Endothelial cell of umbilical vein (primary cell): ENCODE measurements at regions not wholly inside any gene's neighbourhood (a gene's known extent, or its start where the extent isn't known, plus 50 kb on each side); places are given as distances from the start of the nearest gene placed in this dataset.

Source experiments
- BruUV-seq: library from RNA; stranded (reverse); fragments of 400-500 nt; replicated peaks from 2 replicates; lab custom pipeline; 2021; lab: Mats Ljungman, UMichigan
- CTCF ChIA-PET: fragments of 300-600, 350-600 bp; sonication (Branson Sonifier 250); formaldehyde crosslinking; loops from one replicate; lab custom pipeline; 2021; ENCODE audit warnings: antibody characterized with exemption, inconsistent platforms; lab: Charles Lee
- POLR2A ChIA-PET: fragments of 300-600, 350-600 bp; sonication (Branson Sonifier 250); formaldehyde crosslinking; loops from one replicate; lab custom pipeline; 2021; ENCODE audit warnings: antibody characterized with exemption, inconsistent platforms; lab: Charles Lee
- DNase-seq: peaks from one replicate; pipeline ENCODE4 v3.0.0-alpha.2; 2011; ENCODE audit warnings: low read depth, low spot score
- FAIRE-seq: peaks from 2 replicates; lab custom pipeline; 2011; peaks lifted over from hg19 to GRCh38; lab: Jason Lieb, UNC
- H2AFZ ChIP-seq: 2 replicates; pipeline ENCODE4 v1.6.0; 2012; ENCODE audit warnings: low read depth, low read length, control low read depth, inconsistent platforms
- H3K27ac ChIP-seq: 2 replicates; pipeline ENCODE4 v1.5.1; 2011; ENCODE audit warnings: low read depth, mild to moderate bottlenecking, control low read depth, low read length, moderate library complexity; ENCODE audit not compliant: insufficient read depth
- H3K27me3 ChIP-seq, 2 experiments: 2 replicates each; pipeline versions ENCODE4 v1.6.0 to v1.6.1; 2011; ENCODE audit warnings: low read length in 2 of 2, mixed read lengths in 1 of 2; ENCODE audit not compliant: control insufficient read depth in 2 of 2, insufficient read depth in 2 of 2
- H3K36me3 ChIP-seq, 2 experiments: 2 replicates in 1 of 2; 3 replicates in 1 of 2; pipeline ENCODE4 v1.5.1; 2011; ENCODE audit warnings: low read length in 2 of 2, mild to moderate bottlenecking in 1 of 2, moderate library complexity in 1 of 2; ENCODE audit not compliant: control insufficient read depth in 2 of 2, insufficient read depth in 2 of 2; ENCODE audit errors: extremely low read depth in 1 of 2
- H3K4me1 ChIP-seq: 3 replicates; pipeline ENCODE4 v1.5.1; 2011; ENCODE audit warnings: mild to moderate bottlenecking, low read length; ENCODE audit not compliant: control insufficient read depth, insufficient read depth; ENCODE audit errors: extremely low read depth
- H3K4me2 ChIP-seq: 2 replicates; pipeline ENCODE4 v1.6.1; 2011; ENCODE audit warnings: low read length, control low read depth, mixed read lengths; ENCODE audit not compliant: insufficient read depth
- H3K4me3 ChIP-seq, 3 experiments: fragments of 200-600 bp in 1 of 3; sonication (generic), shearing (Covaris generic) in 1 of 3; replicated peaks in 1 of 3; 2 replicates each; pipeline ENCODE4 v1.5.1; 2011 to 2016; ENCODE audit warnings: control low read depth in 3 of 3, low read length in 3 of 3, mild to moderate bottlenecking in 2 of 3, inconsistent platforms in 1 of 3, low read depth in 1 of 3, moderate library complexity in 1 of 3; ENCODE audit not compliant: insufficient read depth in 1 of 3
- H3K79me2 ChIP-seq: 2 replicates; pipeline ENCODE4 v1.6.0; 2012; ENCODE audit warnings: low read length, inconsistent platforms; ENCODE audit not compliant: control insufficient read depth, insufficient read depth
- H3K9ac ChIP-seq: replicated peaks from 2 replicates; pipeline ENCODE3; 2011; ENCODE audit warnings: low read length, control low read depth; ENCODE audit not compliant: insufficient read depth; ENCODE audit errors: extremely low read depth
- H3K9me1 ChIP-seq: replicated peaks from 3 replicates; pipeline ENCODE4 v1.6.0; 2011; ENCODE audit warnings: mild to moderate bottlenecking, low read length; ENCODE audit not compliant: control insufficient read depth, insufficient read depth; ENCODE audit errors: extremely low read depth
- H3K9me3 ChIP-seq: replicated peaks from 2 replicates; pipeline ENCODE4 v1.5.1; 2012; ENCODE audit warnings: low read length, inconsistent platforms; ENCODE audit not compliant: control insufficient read depth, insufficient read depth
- H4K20me1 ChIP-seq: replicated peaks from 2 replicates; pipeline ENCODE3; 2011; ENCODE audit warnings: mild to moderate bottlenecking, low read length; ENCODE audit not compliant: control insufficient read depth, insufficient read depth; ENCODE audit errors: extremely low read depth
- EZH2 ChIP-seq: IDR thresholded peaks from 2 replicates; pipeline ENCODE4 v1.6.1; 2012; ENCODE audit warnings: borderline replicate concordance, low read depth, mild to moderate bottlenecking, moderate library complexity, low read length, inconsistent platforms; ENCODE audit not compliant: severe bottlenecking
- FOS ChIP-seq: IDR thresholded peaks from 2 replicates; pipeline ENCODE4 v1.6.1; 2011; ENCODE audit warnings: mild to moderate bottlenecking, low read length, moderate library complexity, borderline replicate concordance; ENCODE audit not compliant: insufficient read depth
- GATA2 ChIP-seq: IDR thresholded peaks from 2 replicates; pipeline ENCODE4 v1.7.0; 2011; ENCODE audit warnings: low read depth, mild to moderate bottlenecking, moderate library complexity, mixed read lengths, low read length; ENCODE audit not compliant: insufficient read length, insufficient read depth
- JUN ChIP-seq: IDR thresholded peaks from 2 replicates; pipeline ENCODE4 v1.6.1; 2011; ENCODE audit warnings: borderline replicate concordance, low read depth; ENCODE audit not compliant: insufficient read length, insufficient read depth
- MAX ChIP-seq: IDR thresholded peaks from 2 replicates; pipeline ENCODE4 v1.6.1; 2011; ENCODE audit not compliant: insufficient read depth, insufficient read length
- MYC ChIP-seq: IDR thresholded peaks from one replicate; pipeline ENCODE4 v1.6.1; 2011; ENCODE audit warnings: mild to moderate bottlenecking, low read depth, low read length
- POLR2A ChIP-seq: IDR thresholded peaks from 2 replicates; pipeline ENCODE4 v1.6.1; 2012; ENCODE audit warnings: low read depth, mild to moderate bottlenecking, control low read depth, low read length
- POLR2AphosphoS5 ChIP-seq: IDR thresholded peaks from 2 replicates; pipeline ENCODE4 v1.6.1; 2012; ENCODE audit warnings: low read depth, mild to moderate bottlenecking, control low read depth, low read length, moderate library complexity; ENCODE audit not compliant: insufficient read depth
- dilution Hi-C: fragments of 300-500 bp; cut with MboI; formaldehyde crosslinking; loops from one replicate; pipeline ENCODE4 v1.15.0; 2019; ENCODE audit warnings: low sequenced_read_pairs; ENCODE audit not compliant: extremely low pct_ligation_motif_present
- intact Hi-C: fragments of 100-400 bp; cut with micrococcal nuclease; formaldehyde crosslinking; loops from one replicate; pipeline ENCODE4 v1.10.0; 2022
- TF ChIP-seq, protein P1 (sequence below), 2 donors: IDR thresholded peaks; 1 replicate in 1 of 2; 2 replicates in 1 of 2; pipeline ENCODE4 v1.5.1; 2011; ENCODE audit warnings: low read length in 2 of 2, mild to moderate bottlenecking in 2 of 2, moderate library complexity in 2 of 2, control low read depth in 1 of 2, inconsistent platforms in 1 of 2, low read depth in 1 of 2; ENCODE audit not compliant: insufficient read depth in 1 of 2; ENCODE audit errors: extremely low read depth in 1 of 2

DNA sequence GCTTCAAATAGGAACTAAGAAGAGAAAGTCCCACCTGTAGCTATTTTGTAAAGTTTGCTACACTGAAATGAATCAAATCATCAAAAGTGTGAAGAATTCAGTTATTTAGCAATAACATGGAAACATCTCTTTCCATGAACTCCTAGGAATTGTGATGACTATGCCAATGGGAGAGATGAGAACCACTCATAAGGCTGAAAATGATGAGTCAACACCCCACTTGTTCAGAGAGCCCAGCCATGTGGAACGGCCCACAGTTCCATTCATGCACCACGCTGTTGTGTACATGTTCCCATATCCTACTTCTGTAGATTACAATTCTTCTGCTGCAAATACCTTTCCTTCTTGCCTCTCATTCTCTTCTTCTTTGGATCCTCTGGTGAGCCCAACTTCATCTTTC, 645.5 kb upstream of the ID2 start:
- H2AFZ ChIP-seq = no peak overlapping the region
- no peaks in the 10 kb centered on the region for H3K9me1 ChIP-seq
- intact Hi-C loops (no loop called here), dilution Hi-C loops (no loop called here)
- no peak overlapping the region for H3K9ac ChIP-seq
- H3K9me3 ChIP-seq = peaks cover 2% of the 10 kb centered on the region
- ChIA-PET CTCF (no interaction called here), POLR2A (no interaction called here)
- H3K27ac ChIP-seq = no peak overlapping the region
- no peaks in the 10 kb centered on the region for H3K79me2 ChIP-seq
- no peak overlapping the region for H3K4me3 ChIP-seq
- H3K4me1 ChIP-seq = no peaks in the 10 kb centered on the region
- no peaks in the 10 kb centered on the region for H3K27me3 ChIP-seq
- BruUV-seq = no TSS peak
- no peaks in the 10 kb centered on the region for H3K36me3 ChIP-seq
- DNase-seq (no peak), FAIRE-seq (no peak)
- no peaks in the 10 kb centered on the region for H4K20me1 ChIP-seq
- TF ChIP-seq EZH2 (no peak), POLR2AphosphoS5 (no peak), POLR2A (no peak), JUN (no peak), MAX (no peak), GATA2 (no peak), MYC (no peak), FOS (no peak)
- TF ChIP-seq, protein P1, sequence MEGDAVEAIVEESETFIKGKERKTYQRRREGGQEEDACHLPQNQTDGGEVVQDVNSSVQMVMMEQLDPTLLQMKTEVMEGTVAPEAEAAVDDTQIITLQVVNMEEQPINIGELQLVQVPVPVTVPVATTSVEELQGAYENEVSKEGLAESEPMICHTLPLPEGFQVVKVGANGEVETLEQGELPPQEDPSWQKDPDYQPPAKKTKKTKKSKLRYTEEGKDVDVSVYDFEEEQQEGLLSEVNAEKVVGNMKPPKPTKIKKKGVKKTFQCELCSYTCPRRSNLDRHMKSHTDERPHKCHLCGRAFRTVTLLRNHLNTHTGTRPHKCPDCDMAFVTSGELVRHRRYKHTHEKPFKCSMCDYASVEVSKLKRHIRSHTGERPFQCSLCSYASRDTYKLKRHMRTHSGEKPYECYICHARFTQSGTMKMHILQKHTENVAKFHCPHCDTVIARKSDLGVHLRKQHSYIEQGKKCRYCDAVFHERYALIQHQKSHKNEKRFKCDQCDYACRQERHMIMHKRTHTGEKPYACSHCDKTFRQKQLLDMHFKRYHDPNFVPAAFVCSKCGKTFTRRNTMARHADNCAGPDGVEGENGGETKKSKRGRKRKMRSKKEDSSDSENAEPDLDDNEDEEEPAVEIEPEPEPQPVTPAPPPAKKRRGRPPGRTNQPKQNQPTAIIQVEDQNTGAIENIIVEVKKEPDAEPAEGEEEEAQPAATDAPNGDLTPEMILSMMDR (IDR thresholded peaks at IDR 0.05; ENCODE audit: extremely low read depth in 1 of 2, insufficient read depth in 1 of 2, low read depth in 1 of 2, low read length in 2 of 2) = no peak
- H3K4me2 ChIP-seq = no peak overlapping the region
